Vagina (tissue), 2 donors: ENCODE measurements at regions not wholly inside any gene's neighbourhood (a gene's known extent, or its start where the extent isn't known, plus 50 kb on each side); places are given as distances from the start of the nearest gene placed in this dataset.

Experiments used
- DNase-seq, 2 donors: peaks; one replicate each; pipeline ENCODE4 v3.0.0-alpha.2; 2017; ENCODE audit errors: extremely low spot score in 2 of 2
- H3K27ac ChIP-seq: fragments of 200-600 bp; sonication (generic); one replicate; pipeline ENCODE4 v1.5.1; 2019
- H3K27me3 ChIP-seq: fragments of 200-600 bp; sonication (generic); one replicate; pipeline ENCODE4 v1.5.1; 2019
- H3K36me3 ChIP-seq, 2 donors: fragments of 200-600 bp; sonication (generic); one replicate each; pipeline ENCODE4 v1.5.1; 2017 to 2019
- H3K4me1 ChIP-seq: fragments of 200-600 bp; sonication (generic); one replicate; pipeline ENCODE4 v1.5.1; 2019
- H3K4me3 ChIP-seq, 2 donors: fragments of 200-600 bp; sonication (generic); 1 replicate in 1 of 2; 2 replicates in 1 of 2; pipeline ENCODE4 v1.5.1; 2016 to 2019
- H3K9me3 ChIP-seq: fragments of 200-600 bp; sonication (generic); one replicate; pipeline ENCODE4 v1.5.1; 2019
- POLR2A ChIP-seq, 2 donors: fragments of 450-650 bp; IDR thresholded peaks; one replicate each; pipeline ENCODE4 v1.6.1; 2017; ENCODE audit warnings: antibody characterized with exemption in 2 of 2, mild to moderate bottlenecking in 2 of 2, moderate library complexity in 2 of 2
- POLR2AphosphoS5 ChIP-seq, 2 donors: sonication (generic); formaldehyde crosslinking; IDR thresholded peaks; one replicate each; pipeline ENCODE4 v1.9.0; 2017; ENCODE audit warnings: antibody characterized with exemption in 2 of 2, mild to moderate bottlenecking in 2 of 2, low read depth in 1 of 2; ENCODE audit not compliant: insufficient read depth in 1 of 2
- intact Hi-C: fragments of 100-400 bp; cut with DNase I; formaldehyde crosslinking; loops from one replicate; pipeline ENCODE4 v1.15.1; 2023
- TF ChIP-seq, protein P1 (sequence below), 3 experiments: fragments of 450-650 bp in 2 of 3; fragments of 200-600 bp in 1 of 3; sonication (generic) in 1 of 3; IDR thresholded peaks; one replicate each; pipeline ENCODE4 v1.5.1; 2017 to 2019; ENCODE audit warnings: antibody characterized with exemption in 3 of 3, mild to moderate bottlenecking in 2 of 3, moderate library complexity in 2 of 3

DNA sequence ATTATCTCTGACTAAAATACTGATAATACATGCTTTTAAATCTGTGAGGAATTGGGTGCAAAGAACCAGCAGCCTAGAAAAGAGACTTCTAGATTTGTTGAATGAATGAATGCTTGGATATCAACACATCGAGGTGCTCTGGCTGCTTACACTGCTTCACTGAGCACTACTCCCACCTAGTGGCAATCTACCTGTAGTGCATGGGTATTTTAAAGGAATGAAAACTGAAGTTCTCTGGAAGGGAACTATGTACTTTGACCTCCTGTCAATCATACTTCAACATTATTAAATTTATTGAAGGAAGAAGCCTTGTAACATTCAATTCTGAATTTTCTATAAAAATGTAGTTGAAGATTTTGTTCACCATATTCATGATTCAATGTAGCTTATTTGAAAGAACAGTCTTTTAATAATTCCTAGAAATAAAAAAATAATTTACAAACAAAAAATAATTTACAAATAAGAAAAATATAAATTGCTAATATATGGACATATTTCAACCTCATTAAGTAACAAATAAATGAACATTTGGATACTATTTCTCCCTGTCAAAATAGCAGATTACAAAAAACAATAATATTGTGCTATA, 111.2 kb upstream of the MMS22L start:
- TF ChIP-seq, protein P1, sequence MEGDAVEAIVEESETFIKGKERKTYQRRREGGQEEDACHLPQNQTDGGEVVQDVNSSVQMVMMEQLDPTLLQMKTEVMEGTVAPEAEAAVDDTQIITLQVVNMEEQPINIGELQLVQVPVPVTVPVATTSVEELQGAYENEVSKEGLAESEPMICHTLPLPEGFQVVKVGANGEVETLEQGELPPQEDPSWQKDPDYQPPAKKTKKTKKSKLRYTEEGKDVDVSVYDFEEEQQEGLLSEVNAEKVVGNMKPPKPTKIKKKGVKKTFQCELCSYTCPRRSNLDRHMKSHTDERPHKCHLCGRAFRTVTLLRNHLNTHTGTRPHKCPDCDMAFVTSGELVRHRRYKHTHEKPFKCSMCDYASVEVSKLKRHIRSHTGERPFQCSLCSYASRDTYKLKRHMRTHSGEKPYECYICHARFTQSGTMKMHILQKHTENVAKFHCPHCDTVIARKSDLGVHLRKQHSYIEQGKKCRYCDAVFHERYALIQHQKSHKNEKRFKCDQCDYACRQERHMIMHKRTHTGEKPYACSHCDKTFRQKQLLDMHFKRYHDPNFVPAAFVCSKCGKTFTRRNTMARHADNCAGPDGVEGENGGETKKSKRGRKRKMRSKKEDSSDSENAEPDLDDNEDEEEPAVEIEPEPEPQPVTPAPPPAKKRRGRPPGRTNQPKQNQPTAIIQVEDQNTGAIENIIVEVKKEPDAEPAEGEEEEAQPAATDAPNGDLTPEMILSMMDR (IDR thresholded peaks at IDR 0.05), result peak; percentile 61 to 76 (median 70)
- no peak for TF ChIP-seq POLR2A (IDR thresholded peaks at IDR 0.05)
- no peak for DNase-seq

DNA sequence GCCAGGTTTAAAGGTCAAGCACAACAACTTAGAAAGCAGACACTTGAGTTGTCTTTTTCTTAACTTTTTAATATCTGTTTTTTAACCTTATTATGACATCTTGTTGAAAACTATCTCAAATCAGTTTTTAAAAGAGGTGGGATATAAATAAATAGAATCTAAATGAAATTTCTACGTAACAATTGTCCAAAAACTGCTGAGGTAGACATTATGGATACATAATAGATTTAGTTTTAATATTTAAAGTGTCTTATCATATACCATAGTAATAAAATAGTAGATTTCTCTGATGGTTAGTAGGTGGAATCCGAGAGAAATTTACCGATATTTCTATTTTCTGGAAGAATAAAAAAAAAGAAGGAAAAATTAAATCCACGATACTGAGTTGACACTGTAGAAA, 113.9 kb upstream of the MMS22L start:
- TF ChIP-seq, protein P1 (IDR thresholded peaks at IDR 0.05), result no peak
- TF ChIP-seq POLR2A (IDR thresholded peaks at IDR 0.05), result no peak
- TF ChIP-seq POLR2AphosphoS5 (IDR thresholded peaks at IDR 0.05; ENCODE audit: insufficient read depth in 1 of 2, low read depth in 1 of 2), result no peak
- H3K9me3 ChIP-seq, result no peaks in the 10 kb centered on the region
- H3K27ac ChIP-seq, result no peak overlapping the region
- DNase-seq, result no peak
- no peak overlapping the region for H3K4me3 ChIP-seq
- H3K36me3 ChIP-seq, result no peaks in the 10 kb centered on the region
- H3K4me1 ChIP-seq, result no peaks in the 10 kb centered on the region
- intact Hi-C loops, result no loop called here
- no peaks in the 10 kb centered on the region for H3K27me3 ChIP-seq

More for the DNA sequence above, 111.2 kb upstream of the MMS22L start:
- H3K4me3 ChIP-seq, result no peak overlapping the region
- intact Hi-C loops, result no loop called here
- H3K27ac ChIP-seq, result no peak overlapping the region
- no peaks in the 10 kb centered on the region for H3K9me3 ChIP-seq
- no peaks in the 10 kb centered on the region for H3K27me3 ChIP-seq
- H3K4me1 ChIP-seq, result no peaks in the 10 kb centered on the region
- no peaks in the 10 kb centered on the region for H3K36me3 ChIP-seq

DNA sequence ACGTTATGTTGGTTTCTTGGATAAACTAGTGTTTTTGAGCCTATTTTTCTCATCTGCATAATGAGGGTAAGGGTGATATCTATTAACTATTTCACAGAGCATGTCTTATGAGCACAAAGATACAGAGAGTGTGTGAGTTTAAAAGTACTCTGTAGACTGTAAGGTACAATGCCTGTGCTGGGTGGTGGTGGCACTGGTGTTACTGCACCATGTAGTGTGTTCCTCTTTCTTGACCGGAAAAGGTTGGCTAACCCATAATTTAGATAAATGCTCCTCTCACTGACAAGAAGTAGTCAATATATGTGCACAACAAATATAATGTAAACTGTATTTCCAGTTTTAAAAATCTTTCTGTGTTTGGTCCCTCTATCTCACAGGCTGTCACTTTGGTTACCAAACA, 116.2 kb upstream of the MMS22L start:
- TF ChIP-seq, protein P1 (IDR thresholded peaks at IDR 0.05), result no peak
- TF ChIP-seq POLR2AphosphoS5 (IDR thresholded peaks at IDR 0.05; ENCODE audit: insufficient read depth in 1 of 2, low read depth in 1 of 2) (no peak), POLR2A (IDR thresholded peaks at IDR 0.05) (no peak)
- no peak for DNase-seq
- no peaks in the 10 kb centered on the region for H3K36me3 ChIP-seq
- intact Hi-C loops, result no loop called here
- H3K4me3 ChIP-seq, result no peak overlapping the region
- no peaks in the 10 kb centered on the region for H3K27me3 ChIP-seq
- H3K9me3 ChIP-seq, result no peaks in the 10 kb centered on the region
- H3K27ac ChIP-seq, result no peak overlapping the region
- no peaks in the 10 kb centered on the region for H3K4me1 ChIP-seq

DNA sequence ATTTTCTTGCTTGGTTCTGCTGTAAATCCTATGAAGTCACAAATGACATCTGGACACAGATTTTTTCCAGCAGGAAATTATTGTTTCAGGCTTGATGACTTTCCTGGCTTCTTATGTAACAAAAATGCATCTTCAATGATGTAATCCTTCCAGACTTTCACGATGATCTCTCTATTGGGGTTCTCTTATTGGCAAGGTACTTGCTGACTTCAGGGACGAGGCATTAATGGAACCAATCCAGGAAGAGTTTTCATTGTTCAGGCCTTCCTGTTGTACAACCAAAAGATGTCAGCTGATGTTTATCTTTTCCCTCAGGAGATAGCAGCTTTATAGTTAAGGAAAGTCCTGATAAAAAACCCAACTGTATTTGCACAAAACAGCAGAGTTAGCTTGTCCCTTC, 118.5 kb upstream of the MMS22L start:
- intact Hi-C loops, result no loop called here
- H3K36me3 ChIP-seq, result no peaks in the 10 kb centered on the region
- H3K27ac ChIP-seq, result no peak overlapping the region
- no peak for TF ChIP-seq POLR2AphosphoS5 (IDR thresholded peaks at IDR 0.05; ENCODE audit: insufficient read depth in 1 of 2, low read depth in 1 of 2)
- H3K27me3 ChIP-seq, result no peaks in the 10 kb centered on the region
- no peaks in the 10 kb centered on the region for H3K9me3 ChIP-seq
- no peaks in the 10 kb centered on the region for H3K4me1 ChIP-seq
- no peak for DNase-seq
- H3K4me3 ChIP-seq, result no peak overlapping the region

DNA sequence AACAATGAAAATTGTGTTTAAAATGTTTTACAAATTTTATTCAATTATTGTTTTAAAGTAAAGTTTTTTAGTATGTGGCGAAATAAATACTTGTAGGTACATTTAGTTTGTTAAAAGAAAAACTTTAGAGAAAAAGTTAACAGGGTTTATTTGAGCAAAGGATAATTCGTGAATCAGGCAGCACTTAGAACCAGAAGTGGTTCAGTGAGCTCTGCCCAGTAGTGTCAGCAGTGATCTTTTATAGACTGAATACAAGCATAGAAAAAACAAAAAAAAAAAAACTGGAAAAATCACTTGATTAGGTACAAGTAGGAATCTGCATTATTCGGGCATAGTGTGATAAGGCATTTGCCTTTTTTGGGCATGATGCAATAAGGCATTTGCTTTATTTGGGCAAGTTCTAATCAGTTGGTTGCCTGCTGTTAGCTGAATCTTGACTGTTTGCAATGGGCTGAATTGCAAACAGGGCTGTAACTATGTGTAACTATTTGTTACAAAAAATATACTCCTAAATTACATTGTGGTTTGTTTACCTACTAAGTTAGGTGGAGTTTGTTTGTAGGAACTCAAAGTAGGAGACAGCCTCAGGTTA, 122.9 kb upstream of the MMS22L start:
- Histone ChIP-seq H3K4me1 (no peaks in the 10 kb centered on the region), H3K27me3 (no peaks in the 10 kb centered on the region), H3K9me3 (no peaks in the 10 kb centered on the region), H3K4me3 (no peak overlapping the region), H3K27ac (no peak overlapping the region), H3K36me3 (no peaks in the 10 kb centered on the region)
- DNase-seq, result no peak
- TF ChIP-seq, protein P1 (IDR thresholded peaks at IDR 0.05), result no peak
- TF ChIP-seq POLR2AphosphoS5 (IDR thresholded peaks at IDR 0.05; ENCODE audit: insufficient read depth in 1 of 2, low read depth in 1 of 2) (no peak), POLR2A (IDR thresholded peaks at IDR 0.05) (no peak)
- intact Hi-C loops, result no loop called here
